Keratinocyte (primary cell): ENCODE measurements at regions not wholly inside any gene's neighbourhood (a gene's known extent, or its start where the extent isn't known, plus 50 kb on each side); places are given as distances from the start of the nearest gene placed in this dataset.

Source experiments
- DNase-seq: peaks from one replicate; pipeline ENCODE4 v3.0.0-alpha.2; 2011; ENCODE audit warnings: low read depth, missing footprints, low spot score
- FAIRE-seq: peaks from 2 replicates; lab custom pipeline; 2011; peaks lifted over from hg19 to GRCh38; lab: Jason Lieb, UNC
- H2AFZ ChIP-seq: 2 replicates; pipeline ENCODE4 v1.6.0; 2012; ENCODE audit warnings: low read length, control low read depth, inconsistent platforms; ENCODE audit not compliant: control insufficient read depth
- H3K27ac ChIP-seq: 2 replicates; pipeline ENCODE4 v1.5.1; 2011; ENCODE audit warnings: low read length; ENCODE audit not compliant: control insufficient read depth, insufficient read depth
- H3K27me3 ChIP-seq: 3 replicates; pipeline ENCODE4 v1.6.0; 2011; ENCODE audit warnings: low read length; ENCODE audit not compliant: control insufficient read depth, insufficient read depth; ENCODE audit errors: extremely low read depth
- H3K36me3 ChIP-seq, 2 experiments: 2 replicates in 1 of 2; 3 replicates in 1 of 2; pipeline ENCODE4 v1.5.1; 2011; ENCODE audit warnings: low read length in 2 of 2, mild to moderate bottlenecking in 1 of 2; ENCODE audit not compliant: control insufficient read depth in 2 of 2, insufficient read depth in 2 of 2; ENCODE audit errors: extremely low read depth in 1 of 2
- H3K4me1 ChIP-seq: 3 replicates; pipeline ENCODE4 v1.5.1; 2011; ENCODE audit warnings: low read length; ENCODE audit not compliant: control insufficient read depth, insufficient read depth; ENCODE audit errors: extremely low read depth
- H3K4me2 ChIP-seq: 3 replicates; pipeline ENCODE4 v1.6.0; 2011; ENCODE audit warnings: low read depth, low read length; ENCODE audit not compliant: control insufficient read depth, insufficient read depth; ENCODE audit errors: extremely low read depth
- H3K4me3 ChIP-seq, 3 experiments: fragments of 200-600 bp in 1 of 3; sonication (generic) in 1 of 3; 2 replicates in 2 of 3; 3 replicates in 1 of 3; pipeline ENCODE4 v1.5.1; 2011 to 2016; ENCODE audit warnings: low read length in 3 of 3, mild to moderate bottlenecking in 3 of 3, control low read depth in 2 of 3, inconsistent platforms in 1 of 3, low read depth in 1 of 3, mixed read lengths in 1 of 3, mixed run types in 1 of 3, moderate library complexity in 1 of 3; ENCODE audit not compliant: control insufficient read depth in 2 of 3, insufficient read depth in 2 of 3; ENCODE audit errors: extremely low read depth in 1 of 3
- H3K79me2 ChIP-seq: 2 replicates; pipeline ENCODE4 v1.6.0; 2012; ENCODE audit warnings: low read length; ENCODE audit not compliant: control insufficient read depth, insufficient read depth
- H3K9ac ChIP-seq: 3 replicates; pipeline ENCODE4 v1.6.0; 2011; ENCODE audit warnings: low read length; ENCODE audit not compliant: control insufficient read depth, insufficient read depth; ENCODE audit errors: extremely low read depth
- H3K9me1 ChIP-seq: 3 replicates; pipeline ENCODE4 v1.6.0; 2011; ENCODE audit warnings: low read length; ENCODE audit not compliant: control insufficient read depth, insufficient read depth; ENCODE audit errors: extremely low read depth
- H3K9me3 ChIP-seq: 2 replicates; pipeline ENCODE4 v1.5.1; 2012; ENCODE audit warnings: low read depth, low read length; ENCODE audit not compliant: control insufficient read depth
- H4K20me1 ChIP-seq: 3 replicates; pipeline ENCODE4 v1.6.0; 2011; ENCODE audit warnings: low read length; ENCODE audit not compliant: control insufficient read depth, insufficient read depth; ENCODE audit errors: extremely low read depth
- CTCF ChIP-seq, 3 experiments: IDR thresholded peaks in 1 of 3; conservative IDR thresholded peaks in 1 of 3; optimal IDR thresholded peaks in 1 of 3; 2 replicates in 2 of 3; 3 replicates in 1 of 3; pipeline versions ENCODE3 to v1.5.1; 2011; ENCODE audit warnings: low read length in 3 of 3, mild to moderate bottlenecking in 3 of 3, moderate library complexity in 2 of 3, control low read depth in 1 of 3, inconsistent platforms in 1 of 3; ENCODE audit not compliant: insufficient read depth in 2 of 3; ENCODE audit errors: extremely low read depth in 1 of 3
- EZH2 ChIP-seq: IDR thresholded peaks from one replicate; pipeline ENCODE4 v1.6.1; 2012; ENCODE audit warnings: inconsistent platforms, mild to moderate bottlenecking, low read length, moderate library complexity
- dilution Hi-C: fragments of 300-500 bp; cut with MboI; formaldehyde crosslinking; loops from one replicate; pipeline ENCODE4 v1.7.0; 2020; ENCODE audit warnings: low sequenced_read_pairs; ENCODE audit not compliant: extremely low pct_ligation_motif_present

DNA sequence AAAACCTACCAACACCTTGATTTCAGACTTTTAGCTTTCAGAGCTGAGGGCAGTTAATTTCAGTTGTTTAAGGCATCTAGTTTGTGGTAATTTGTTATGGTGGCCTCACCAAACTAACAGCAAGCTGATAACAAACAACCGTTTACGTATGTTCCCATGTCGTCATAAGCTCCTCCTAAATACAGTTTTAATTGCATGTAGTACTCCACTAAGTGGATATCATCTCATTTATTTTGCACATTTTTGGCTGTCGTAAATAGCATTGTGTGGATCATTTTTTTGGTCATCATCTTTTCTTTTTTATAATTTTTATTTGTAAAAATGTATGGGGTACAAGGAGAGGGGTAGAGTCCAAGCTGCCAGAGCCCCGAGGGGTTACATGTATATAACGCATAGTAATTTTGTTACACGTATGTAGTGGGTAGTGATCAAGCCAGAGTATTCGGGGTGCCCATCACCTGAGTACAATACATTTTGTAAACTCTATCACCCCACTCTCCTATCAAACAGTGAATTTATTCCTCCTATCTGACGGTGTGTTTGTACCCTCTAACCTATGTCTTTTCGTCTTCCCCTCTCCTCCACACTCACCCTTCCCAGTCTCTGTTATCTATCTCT lies 89.2 kb upstream of the MYCN start:
- Histone ChIP-seq H3K9me3 (no peaks in the 10 kb centered on the region), H2AFZ (no peak overlapping the region), H3K27me3 (no peaks in the 10 kb centered on the region), H3K4me3 (no peak overlapping the region), H3K9ac (no peak overlapping the region), H3K4me2 (no peak overlapping the region), H3K27ac (no peak overlapping the region), H4K20me1 (no peaks in the 10 kb centered on the region), H3K4me1 (no peaks in the 10 kb centered on the region), H3K9me1 (no peaks in the 10 kb centered on the region), H3K36me3 (no peaks in the 10 kb centered on the region), H3K79me2 (no peaks in the 10 kb centered on the region)
- dilution Hi-C loops, result no loop called here
- no peak for DNase-seq
- no peak for FAIRE-seq
- no peak for TF ChIP-seq EZH2
- TF ChIP-seq CTCF (optimal IDR thresholded peaks at IDR 0.05 in 1 of 3, IDR thresholded peaks at IDR 0.05 in 1 of 3, conservative IDR thresholded peaks at IDR 0.05 in 1 of 3; ENCODE audit: extremely low read depth in 1 of 3, insufficient read depth in 2 of 3, low read length in 3 of 3), result no peak

DNA sequence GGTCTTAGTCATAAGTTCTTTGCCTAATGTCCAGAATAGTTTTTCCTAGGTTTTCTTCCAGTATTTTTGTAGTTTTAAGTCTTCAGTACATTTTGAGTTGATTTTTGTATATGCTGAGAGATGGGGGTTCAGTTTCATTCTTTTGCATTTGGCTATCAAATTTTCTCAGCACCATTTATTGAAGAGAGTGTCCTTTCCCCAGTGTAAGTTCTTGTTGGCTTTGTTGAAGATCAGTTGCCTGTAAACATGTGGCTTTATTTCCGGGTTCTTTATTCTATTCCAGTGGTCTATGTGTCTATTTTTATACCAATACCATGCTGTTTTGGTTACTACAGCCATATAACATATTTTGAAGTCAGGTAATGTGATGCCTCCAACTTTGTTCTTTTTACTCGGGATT lies 87.5 kb upstream of the MYCN start:
- FAIRE-seq (no peak), DNase-seq (no peak)
- H3K4me2 ChIP-seq, result no peak overlapping the region
- no peaks in the 10 kb centered on the region for H4K20me1 ChIP-seq
- no peak overlapping the region for H3K9ac ChIP-seq
- no peak overlapping the region for H3K4me3 ChIP-seq
- no peak for TF ChIP-seq CTCF (optimal IDR thresholded peaks at IDR 0.05 in 1 of 3, IDR thresholded peaks at IDR 0.05 in 1 of 3, conservative IDR thresholded peaks at IDR 0.05 in 1 of 3; ENCODE audit: extremely low read depth in 1 of 3, insufficient read depth in 2 of 3, low read length in 3 of 3)
- TF ChIP-seq EZH2, result no peak
- H3K79me2 ChIP-seq, result no peaks in the 10 kb centered on the region
- H3K4me1 ChIP-seq, result no peaks in the 10 kb centered on the region
- no peaks in the 10 kb centered on the region for H3K36me3 ChIP-seq
- no peaks in the 10 kb centered on the region for H3K27me3 ChIP-seq
- dilution Hi-C loops, result no loop called here
- H2AFZ ChIP-seq, result no peak overlapping the region
- no peaks in the 10 kb centered on the region for H3K9me3 ChIP-seq
- no peak overlapping the region for H3K27ac ChIP-seq
- H3K9me1 ChIP-seq, result no peaks in the 10 kb centered on the region
